ENCODE measurements at regions not wholly inside any gene's neighbourhood (a gene's known extent, or its start where the extent isn't known, plus 50 kb on each side); places are given as distances from the start of the nearest gene placed in this dataset.

- TF ChIP-seq CTCF (IDR thresholded peaks at IDR 0.05; ENCODE audit: insufficient read depth, low read length, poor library complexity, severe bottlenecking) (no peak), EZH2phosphoT487 (conservative IDR thresholded peaks at IDR 0.05; ENCODE audit: low read length) (no peak)
Measured at GRCh38 chr15:53447742-53448141, 311.7 kb downstream of the WDR72 start.

Data from SU-DHL-6 (cell line).